Spleen (tissue), 11 donors: ENCODE measurements at regions not wholly inside any gene's neighbourhood (a gene's known extent, or its start where the extent isn't known, plus 50 kb on each side); places are given as distances from the start of the nearest gene placed in this dataset.
A peak's percentile ranks its signal among the peaks of the same experiment; 100 is the strongest.

Experiments
- DNase-seq: peaks from one replicate; pipeline ENCODE4 v3.0.0-alpha.2; 2020
- H3K27ac ChIP-seq, 8 donors: fragments of 200-600 bp; sonication (generic) in 7 of 8; 1 replicate in 4 of 8; 2 replicates in 4 of 8; pipeline versions ENCODE4 v1.5.0 to v1.8.0; 2016 to 2021; ENCODE audit warnings: inconsistent platforms in 4 of 8, mild to moderate bottlenecking in 4 of 8, moderate library complexity in 1 of 8
- H3K27me3 ChIP-seq, 7 donors: fragments of 200-600 bp; sonication (generic) in 6 of 7; replicated peaks in 1 of 7; 1 replicate in 4 of 7; 2 replicates in 3 of 7; pipeline versions ENCODE4 v1.5.0 to v1.8.0; 2016 to 2021; ENCODE audit warnings: inconsistent platforms in 3 of 7, mild to moderate bottlenecking in 1 of 7
- H3K36me3 ChIP-seq, 6 donors: fragments of 200-600 bp; sonication (generic) in 5 of 6; 1 replicate in 4 of 6; 2 replicates in 2 of 6; pipeline versions ENCODE4 v1.5.0 to v1.8.0; 2016 to 2021; ENCODE audit warnings: inconsistent platforms in 2 of 6
- H3K4me1 ChIP-seq, 6 donors: fragments of 200-600 bp; sonication (generic) in 5 of 6; 1 replicate in 3 of 6; 2 replicates in 3 of 6; pipeline versions ENCODE4 v1.5.0 to v1.8.0; 2016 to 2021; ENCODE audit warnings: inconsistent platforms in 3 of 6
- H3K4me3 ChIP-seq, 8 donors: fragments of 200-600 bp; sonication (generic) in 7 of 8; 1 replicate in 4 of 8; 2 replicates in 4 of 8; pipeline versions ENCODE4 v1.5.0 to v1.8.0; 2016 to 2021; ENCODE audit warnings: inconsistent platforms in 4 of 8, mild to moderate bottlenecking in 4 of 8, moderate library complexity in 2 of 8
- H3K9me3 ChIP-seq, 8 donors: fragments of 200-600 bp; sonication (generic) in 7 of 8; 1 replicate in 4 of 8; 2 replicates in 4 of 8; pipeline versions ENCODE4 v1.5.0 to v1.8.0; 2016 to 2021; ENCODE audit warnings: inconsistent platforms in 4 of 8
- CTCF ChIP-seq, 11 experiments: fragments of 200-600 bp in 7 of 11; fragments of 450-650 bp in 4 of 11; sonication (generic) in 4 of 11; IDR thresholded peaks in 8 of 11; conservative IDR thresholded peaks in 3 of 11; 1 replicate in 7 of 11; 2 replicates in 4 of 11; pipeline versions ENCODE4 v1.4.0 to v1.8.0; 2016 to 2021; ENCODE audit warnings: antibody characterized with exemption in 11 of 11, inconsistent platforms in 4 of 11, mild to moderate bottlenecking in 1 of 11
- POLR2A ChIP-seq, 3 donors: fragments of 450-650 bp; IDR thresholded peaks; one replicate each; pipeline ENCODE4 v1.5.1; 2017; ENCODE audit warnings: antibody characterized with exemption in 3 of 3, mild to moderate bottlenecking in 1 of 3
- POLR2AphosphoS5 ChIP-seq, 3 donors: sonication (generic); formaldehyde crosslinking; IDR thresholded peaks; one replicate each; pipeline ENCODE4 v1.5.1; 2017; ENCODE audit warnings: antibody characterized with exemption in 3 of 3
- WGBS, 5 donors: extraction: QIAGEN DNeasy Blood & Tissue Kit in 3 of 5; methylation state at CpG; one replicate each; pipeline versions ENCODE4 v1.1.5 to v1.1.7; 2013 to 2018; 5-methylcytosine and 5-hydroxymethylcytosine counted together
- intact Hi-C: fragments of 100-400 bp; cut with DNase I; formaldehyde crosslinking; loops from one replicate; pipeline ENCODE4 v1.15.0; 2023; ENCODE audit warnings: low total_unique reads
- donor health status: healthy with polysubstance abuse.
- donor health status: DM: no; HTN: no; CAD: no; lungs with moderate emphysema.
- donor health status: DM: no; HTN: no; CAD: no.
- donor health status: Bipolar disorder and iron deficiency.
- donor health status: healthy.
- donor health status: DM: no; HTN: no; CAD: no.
- donor health status: DM: yes; HTN: yes; CAD: no.

- TF ChIP-seq CTCF (IDR thresholded peaks at IDR 0.05 in 8 of 11, conservative IDR thresholded peaks at IDR 0.05 in 3 of 11) (no peak), POLR2AphosphoS5 (IDR thresholded peaks at IDR 0.05) (no peak), POLR2A (IDR thresholded peaks at IDR 0.05) (no peak)
- H3K4me3 ChIP-seq: no peak overlapping the region
- no peak overlapping the region for H3K27ac ChIP-seq
- no peaks in the 10 kb centered on the region for H3K4me1 ChIP-seq
- peaks cover 0 to 8% (median 3%) of the 10 kb centered on the region in 8 donors for H3K9me3 ChIP-seq
- H3K36me3 ChIP-seq: no peaks in the 10 kb centered on the region
- DNase-seq: peak; percentile 47
- WGBS, 5 donors: 70 to 88% (median 79%) methylated on average over 2 to 3 of the region's 3 CpGs
- intact Hi-C loops: no loop called here
- H3K27me3 ChIP-seq: no peaks in the 10 kb centered on the region
These were observed 212.8 kb downstream of the PTN start for GRCh38 chr7:137130751-137131158.

- intact Hi-C loops: no loop called here
- Histone ChIP-seq H3K27ac (no peak overlapping the region), H3K27me3 (no peaks in the 10 kb centered on the region), H3K9me3 (peaks cover 0 to 8% (median 3%) of the 10 kb centered on the region in 8 donors), H3K4me3 (no peak overlapping the region), H3K4me1 (no peaks in the 10 kb centered on the region), H3K36me3 (no peaks in the 10 kb centered on the region)
- WGBS, 5 donors: 78 to 86% (median 81%) methylated on average over 4 of the region's 4 CpGs
- TF ChIP-seq CTCF (IDR thresholded peaks at IDR 0.05 in 8 of 11, conservative IDR thresholded peaks at IDR 0.05 in 3 of 11) (no peak), POLR2A (IDR thresholded peaks at IDR 0.05) (no peak), POLR2AphosphoS5 (IDR thresholded peaks at IDR 0.05) (no peak)
- no peak for DNase-seq
These were observed 214.5 kb downstream of the PTN start for GRCh38 chr7:137129025-137129424.

- H3K4me3 ChIP-seq: no peak overlapping the region
- no peaks in the 10 kb centered on the region for H3K27me3 ChIP-seq
- no peaks in the 10 kb centered on the region for H3K4me1 ChIP-seq
- 59 to 67% (median 66%) methylated on average over 2 of the region's 2 CpGs for WGBS, 5 donors
- H3K27ac ChIP-seq: no peak overlapping the region
- no peak for DNase-seq
- TF ChIP-seq CTCF (IDR thresholded peaks at IDR 0.05 in 8 of 11, conservative IDR thresholded peaks at IDR 0.05 in 3 of 11) (no peak), POLR2A (IDR thresholded peaks at IDR 0.05) (no peak), POLR2AphosphoS5 (IDR thresholded peaks at IDR 0.05) (no peak)
- H3K9me3 ChIP-seq: peaks cover 0 to 7% (median 0%) of the 10 kb centered on the region in 8 donors
- no peaks in the 10 kb centered on the region for H3K36me3 ChIP-seq
- intact Hi-C loops: no loop called here
These were observed 215.7 kb downstream of the PTN start for GRCh38 chr7:137127806-137128205.

GRCh38 chr7:137127058-137127457 lies 216.5 kb downstream of the PTN start:
- H3K27ac ChIP-seq: no peak overlapping the region
- peaks cover 0 to 7% (median 0%) of the 10 kb centered on the region in 8 donors for H3K9me3 ChIP-seq
- TF ChIP-seq POLR2AphosphoS5 (IDR thresholded peaks at IDR 0.05): no peak
- no peak for TF ChIP-seq POLR2A (IDR thresholded peaks at IDR 0.05)
- no peak for TF ChIP-seq CTCF (IDR thresholded peaks at IDR 0.05 in 8 of 11, conservative IDR thresholded peaks at IDR 0.05 in 3 of 11)
- intact Hi-C loops: no loop called here
- no peaks in the 10 kb centered on the region for H3K36me3 ChIP-seq
- no peak for DNase-seq
- H3K4me1 ChIP-seq: no peaks in the 10 kb centered on the region
- H3K4me3 ChIP-seq: no peak overlapping the region
- 42 to 89% (median 50%) methylated on average over 1 of the region's 1 CpG for WGBS, 5 donors
- no peaks in the 10 kb centered on the region for H3K27me3 ChIP-seq
